ENCODE measurements at regions not wholly inside any gene's neighbourhood (a gene's known extent, or its start where the extent isn't known, plus 50 kb on each side); places are given as distances from the start of the nearest gene placed in this dataset.

GRCh38 chr2:139366681-139367080, 586.5 kb upstream of the NXPH2 start:
- TF ChIP-seq POLR2A (IDR thresholded peaks at IDR 0.05; ENCODE audit: extremely low read depth, insufficient read length) (no peak), CTCF (IDR thresholded peaks at IDR 0.05; ENCODE audit: low read depth, low read length) (no peak)
- TF ChIP-seq, protein P1, sequence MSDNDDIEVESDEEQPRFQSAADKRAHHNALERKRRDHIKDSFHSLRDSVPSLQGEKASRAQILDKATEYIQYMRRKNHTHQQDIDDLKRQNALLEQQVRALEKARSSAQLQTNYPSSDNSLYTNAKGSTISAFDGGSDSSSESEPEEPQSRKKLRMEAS (IDR thresholded peaks at IDR 0.05; ENCODE audit: low read depth, low read length), result no peak

All from NB4 (cell line).